T-helper 1 cell treated with Interleukin-12 subunit alpha and Interleukin-12 subunit beta and Interleukin-4 antibody, amounts not matched to agents 30 ng/mL and 1 ng/mL, for 36 hours (primary cell): ENCODE measurements at regions not wholly inside any gene's neighbourhood (a gene's known extent, or its start where the extent isn't known, plus 50 kb on each side); places are given as distances from the start of the nearest gene placed in this dataset.

Source experiments
- intact Hi-C: fragments of 100-400 bp; cut with micrococcal nuclease; formaldehyde crosslinking; loops from one replicate; pipeline ENCODE4 v1.15.1; 2024

- intact Hi-C loops, result no loop called here
These were observed 812.9 kb downstream of the VGLL3 start for GRCh38 chr3:86178095-86178494.

- intact Hi-C loops, result no loop called here
These were observed 814.5 kb downstream of the VGLL3 start for GRCh38 chr3:86176445-86176784.

GRCh38 chr3:86175593-86176444 lies 815.1 kb downstream of the VGLL3 start:
- intact Hi-C loops, result no loop called here

- intact Hi-C loops, result no loop called here
These were observed 815.9 kb downstream of the VGLL3 start for GRCh38 chr3:86175051-86175536.

- intact Hi-C loops, result no loop called here
These were observed 817.5 kb downstream of the VGLL3 start for GRCh38 chr3:86173401-86173800.

- intact Hi-C loops, result no loop called here
These were observed 822.4 kb downstream of the VGLL3 start for GRCh38 chr3:86168512-86168911.

- intact Hi-C loops, result no loop called here
These were observed 828.4 kb downstream of the VGLL3 start for GRCh38 chr3:86162521-86162920.

- intact Hi-C loops, result no loop called here
These were observed 829.5 kb downstream of the VGLL3 start for GRCh38 chr3:86161493-86161892.

- intact Hi-C loops, result no loop called here
These were observed 838.3 kb downstream of the VGLL3 start for GRCh38 chr3:86152620-86153019.

GRCh38 chr3:86149054-86149453 lies 841.9 kb downstream of the VGLL3 start:
- intact Hi-C loops, result no loop called here

- intact Hi-C loops, result no loop called here
These were observed 843.8 kb downstream of the VGLL3 start for GRCh38 chr3:86147119-86147518.

- intact Hi-C loops, result no loop called here
These were observed 864.4 kb downstream of the VGLL3 start for GRCh38 chr3:86126552-86126951.
